ENCODE measurements at regions not wholly inside any gene's neighbourhood (a gene's known extent, or its start where the extent isn't known, plus 50 kb on each side); places are given as distances from the start of the nearest gene placed in this dataset.

DNA sequence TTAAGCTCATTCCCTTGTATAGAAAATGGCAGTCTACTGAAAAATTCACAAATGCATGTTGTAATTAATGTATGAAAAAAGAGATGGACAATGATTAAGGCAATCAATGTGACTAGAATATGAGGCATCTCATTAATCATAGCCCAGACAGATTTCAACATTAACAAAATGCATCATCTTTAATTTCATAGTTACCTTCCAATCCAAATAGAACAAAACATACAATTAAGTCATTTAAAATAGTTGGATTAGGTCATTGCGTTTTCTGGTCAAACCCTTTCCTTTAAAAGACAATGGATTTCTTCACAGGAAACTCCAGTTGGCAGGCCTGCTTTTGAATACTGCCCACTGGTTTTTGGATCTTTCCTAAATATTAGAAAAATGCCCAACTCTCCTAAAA lies 203.9 kb downstream of the HAO1 start:
- Histone ChIP-seq H3K23ac (ENCODE audit: low read depth, low read length) (no peak overlapping the region), H4K20me1 (ENCODE audit: insufficient read depth, low read length) (no peaks in the 10 kb centered on the region), H3K18ac (ENCODE audit: low read depth, low read length) (no peak overlapping the region), H2BK20ac (ENCODE audit: low read depth, low read length) (no peak overlapping the region), H3K56ac (ENCODE audit: extremely low read depth, insufficient read depth, low read length) (no peak overlapping the region), H2BK5ac (ENCODE audit: low read depth, low read length, poor library complexity, severe bottlenecking) (no peak overlapping the region), H2AK5ac (ENCODE audit: low read depth, low read length) (no peak overlapping the region), H4K8ac (ENCODE audit: low read depth in 2 of 2, low read length in 2 of 2) (no peak overlapping the region), H4K5ac (ENCODE audit: low read depth, low read length) (no peak overlapping the region), H2AK9ac (replicated peaks; ENCODE audit: low read depth, low read length, poor library complexity) (no peak overlapping the region), H2AFZ (replicated peaks; ENCODE audit: low read length, poor library complexity) (no peak overlapping the region), H3K4me3 (ENCODE audit: insufficient read depth, low read depth, low read length) (no peak overlapping the region), H3K14ac (replicated peaks; ENCODE audit: low read depth, low read length) (no peak overlapping the region), H3K9me1 (ENCODE audit: insufficient read depth, low read length) (no peaks in the 10 kb centered on the region), H3K9ac (ENCODE audit: low read depth, low read length) (no peak overlapping the region), H3K27me3 (ENCODE audit: control insufficient read depth, insufficient read depth, low read length) (no peaks in the 10 kb centered on the region), H3K9me3 (ENCODE audit: control insufficient read depth, insufficient read depth, low read length) (no peaks in the 10 kb centered on the region), H3K36me3 (ENCODE audit: control insufficient read depth, insufficient read depth, low read length) (no peaks in the 10 kb centered on the region), H3K4me2 (ENCODE audit: low read depth, low read length) (no peak overlapping the region), H2BK120ac (ENCODE audit: low read depth, low read length) (no peak overlapping the region), H3K27ac (ENCODE audit: insufficient read depth, low read length) (no peak overlapping the region), H2BK15ac (ENCODE audit: low read depth, low read length) (no peak overlapping the region), H3K4ac (ENCODE audit: low read depth, low read length) (no peak overlapping the region), H4K91ac (ENCODE audit: insufficient read depth, low read depth, low read length) (no peak overlapping the region), H3K4me1 (ENCODE audit: control insufficient read depth, insufficient read depth, low read length) (no peaks in the 10 kb centered on the region), H3K79me1 (ENCODE audit: low read depth in 1 of 2, low read length in 2 of 2) (no peaks in the 10 kb centered on the region)
- no CpG with 5 or more reads among the region's 1 CpG for WGBS, 2 experiments (ENCODE audit: extremely low coverage in 2 of 2, insufficient read length in 1 of 2)
- DNase-seq = no peak
- dilution Hi-C loops (cut with HindIII; ENCODE audit: low sequenced_read_pairs, unreplicated experiment) (no loop called here), in situ Hi-C loops (cut with MboI; ENCODE audit: low sequenced_read_pairs) (no loop called here), intact Hi-C loops (cut with micrococcal nuclease) (no loop called here)
- ATAC-seq (ENCODE audit: low read depth) = no peak
- ChIA-PET POLR2A (ENCODE audit: unreplicated experiment) (no interaction called here), CTCF (no interaction called here)
- BruUV-seq (replicated peaks) = no TSS peak
- TF ChIP-seq, protein P1, sequence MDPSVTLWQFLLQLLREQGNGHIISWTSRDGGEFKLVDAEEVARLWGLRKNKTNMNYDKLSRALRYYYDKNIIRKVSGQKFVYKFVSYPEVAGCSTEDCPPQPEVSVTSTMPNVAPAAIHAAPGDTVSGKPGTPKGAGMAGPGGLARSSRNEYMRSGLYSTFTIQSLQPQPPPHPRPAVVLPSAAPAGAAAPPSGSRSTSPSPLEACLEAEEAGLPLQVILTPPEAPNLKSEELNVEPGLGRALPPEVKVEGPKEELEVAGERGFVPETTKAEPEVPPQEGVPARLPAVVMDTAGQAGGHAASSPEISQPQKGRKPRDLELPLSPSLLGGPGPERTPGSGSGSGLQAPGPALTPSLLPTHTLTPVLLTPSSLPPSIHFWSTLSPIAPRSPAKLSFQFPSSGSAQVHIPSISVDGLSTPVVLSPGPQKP (IDR thresholded peaks at IDR 0.05; ENCODE audit: borderline replicate concordance, low read depth, low read length) = no peak
- TF ChIP-seq RFX5 (IDR thresholded peaks at IDR 0.05; ENCODE audit: low read depth, low read length) (no peak), CEBPB (IDR thresholded peaks at IDR 0.05; ENCODE audit: low read depth, low read length) (no peak), FOS (IDR thresholded peaks at IDR 0.05; ENCODE audit: low read depth, low read length) (no peak), NFE2L2 (IDR thresholded peaks at IDR 0.05; ENCODE audit: low read depth, low read length) (no peak), BHLHE40 (IDR thresholded peaks at IDR 0.05; ENCODE audit: low read depth, low read length) (no peak), RCOR1 (IDR thresholded peaks at IDR 0.05; ENCODE audit: insufficient replicate concordance, low read length) (no peak), RAD21 (IDR thresholded peaks at IDR 0.05; ENCODE audit: low read length) (no peak), SMC3 (IDR thresholded peaks at IDR 0.05; ENCODE audit: low read depth, low read length) (no peak), MAZ (IDR thresholded peaks at IDR 0.05; ENCODE audit: borderline replicate concordance, low read depth, low read length) (no peak), CHD1 (IDR thresholded peaks at IDR 0.05; ENCODE audit: low read depth, low read length) (no peak), MAFK (IDR thresholded peaks at IDR 0.05; ENCODE audit: low read depth, low read length) (no peak), POLR2A (IDR thresholded peaks at IDR 0.05; ENCODE audit: low read depth, low read length) (no peak), MXI1 (IDR thresholded peaks at IDR 0.05; ENCODE audit: borderline replicate concordance, low read depth, low read length) (no peak)
- TF ChIP-seq, protein P2, sequence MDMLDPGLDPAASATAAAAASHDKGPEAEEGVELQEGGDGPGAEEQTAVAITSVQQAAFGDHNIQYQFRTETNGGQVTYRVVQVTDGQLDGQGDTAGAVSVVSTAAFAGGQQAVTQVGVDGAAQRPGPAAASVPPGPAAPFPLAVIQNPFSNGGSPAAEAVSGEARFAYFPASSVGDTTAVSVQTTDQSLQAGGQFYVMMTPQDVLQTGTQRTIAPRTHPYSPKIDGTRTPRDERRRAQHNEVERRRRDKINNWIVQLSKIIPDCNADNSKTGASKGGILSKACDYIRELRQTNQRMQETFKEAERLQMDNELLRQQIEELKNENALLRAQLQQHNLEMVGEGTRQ (IDR thresholded peaks at IDR 0.05; ENCODE audit: low read depth, low read length) = no peak
- TF ChIP-seq, protein P3, sequence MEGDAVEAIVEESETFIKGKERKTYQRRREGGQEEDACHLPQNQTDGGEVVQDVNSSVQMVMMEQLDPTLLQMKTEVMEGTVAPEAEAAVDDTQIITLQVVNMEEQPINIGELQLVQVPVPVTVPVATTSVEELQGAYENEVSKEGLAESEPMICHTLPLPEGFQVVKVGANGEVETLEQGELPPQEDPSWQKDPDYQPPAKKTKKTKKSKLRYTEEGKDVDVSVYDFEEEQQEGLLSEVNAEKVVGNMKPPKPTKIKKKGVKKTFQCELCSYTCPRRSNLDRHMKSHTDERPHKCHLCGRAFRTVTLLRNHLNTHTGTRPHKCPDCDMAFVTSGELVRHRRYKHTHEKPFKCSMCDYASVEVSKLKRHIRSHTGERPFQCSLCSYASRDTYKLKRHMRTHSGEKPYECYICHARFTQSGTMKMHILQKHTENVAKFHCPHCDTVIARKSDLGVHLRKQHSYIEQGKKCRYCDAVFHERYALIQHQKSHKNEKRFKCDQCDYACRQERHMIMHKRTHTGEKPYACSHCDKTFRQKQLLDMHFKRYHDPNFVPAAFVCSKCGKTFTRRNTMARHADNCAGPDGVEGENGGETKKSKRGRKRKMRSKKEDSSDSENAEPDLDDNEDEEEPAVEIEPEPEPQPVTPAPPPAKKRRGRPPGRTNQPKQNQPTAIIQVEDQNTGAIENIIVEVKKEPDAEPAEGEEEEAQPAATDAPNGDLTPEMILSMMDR (conservative IDR thresholded peaks at IDR 0.05; ENCODE audit: low read depth, low read length) = no peak
